HL-60 (cell line): ENCODE measurements at regions not wholly inside any gene's neighbourhood (a gene's known extent, or its start where the extent isn't known, plus 50 kb on each side); places are given as distances from the start of the nearest gene placed in this dataset.
A peak's percentile ranks its signal among the peaks of the same experiment; 100 is the strongest.
"Not testable (repeated sequence)": the region's sequence is repeated elsewhere in the genome, so short reads cannot be mapped to it uniquely, and the experiment has no call there.

Experiments used
- DNase-seq, 2 experiments: peaks; one replicate each; pipeline ENCODE4 v3.0.0-alpha.2; 2010 to 2020; ENCODE audit warnings: low read depth in 1 of 2, low spot score in 1 of 2
- H3K27ac ChIP-seq: fragments of 250-450 bp; sonication (Bioruptor Pico); replicated peaks from 2 replicates; pipeline ENCODE4 v1.5.1; 2020; ENCODE audit warnings: mild to moderate bottlenecking, moderate library complexity
- H3K27me3 ChIP-seq: fragments of 250-450 bp; sonication (Bioruptor Pico); 2 replicates; pipeline ENCODE4 v1.5.1; 2021; ENCODE audit warnings: mild to moderate bottlenecking, moderate library complexity; ENCODE audit not compliant: insufficient read depth, poor library complexity, severe bottlenecking
- H3K4me3 ChIP-seq: replicated peaks from 2 replicates; pipeline ENCODE4 v1.5.1; 2011; ENCODE audit warnings: mild to moderate bottlenecking, control low read depth, low read length; ENCODE audit not compliant: insufficient read depth
- CTCF ChIP-seq: IDR thresholded peaks from one replicate; pipeline ENCODE4 v1.5.1; 2011; ENCODE audit warnings: low read length, control low read depth, inconsistent platforms; ENCODE audit not compliant: insufficient read depth
- GABPA ChIP-seq: IDR thresholded peaks from 2 replicates; pipeline ENCODE4 v1.6.1; 2012; ENCODE audit warnings: low read depth
- POLR2AphosphoS5 ChIP-seq: IDR thresholded peaks from 2 replicates; pipeline ENCODE4 v1.6.1; 2012; ENCODE audit warnings: low read depth
- REST ChIP-seq: IDR thresholded peaks from 2 replicates; pipeline ENCODE4 v1.6.1; 2012; ENCODE audit warnings: low read depth; ENCODE audit not compliant: insufficient replicate concordance
- SPI1 ChIP-seq: IDR thresholded peaks from 2 replicates; pipeline ENCODE4 v1.6.1; 2012; ENCODE audit warnings: low read depth, mild to moderate bottlenecking, borderline replicate concordance

- not testable (repeated sequence) for H3K27ac ChIP-seq, DNase-seq, H3K4me3 ChIP-seq, H3K27me3 ChIP-seq
These were observed 55.9 kb upstream of the ACSM6 start for GRCh38 chr10:95137990-95138625.

GRCh38 chr10:95134490-95134889 lies 59.5 kb upstream of the ACSM6 start:
- no peak for DNase-seq
- no peak overlapping the region for H3K4me3 ChIP-seq

GRCh38 chr10:95133997-95134396 lies 60.0 kb upstream of the ACSM6 start:
- no peak for DNase-seq
- Histone ChIP-seq H3K27ac (no peak overlapping the region), H3K4me3 (no peak overlapping the region), H3K27me3 (no peaks in the 10 kb centered on the region)
- no peak for TF ChIP-seq POLR2AphosphoS5
- no peak for TF ChIP-seq GABPA
- no peak for TF ChIP-seq SPI1
- TF ChIP-seq REST: no peak
- no peak for TF ChIP-seq CTCF

More at GRCh38 chr10:95134490-95134889, 59.5 kb upstream of the ACSM6 start:
- no peak overlapping the region for H3K27ac ChIP-seq
- TF ChIP-seq REST: no peak
- no peak for TF ChIP-seq POLR2AphosphoS5
- TF ChIP-seq CTCF: no peak
- no peak for TF ChIP-seq GABPA
- no peak for TF ChIP-seq SPI1
- H3K27me3 ChIP-seq: no peaks in the 10 kb centered on the region

- TF ChIP-seq SPI1: no peak
- TF ChIP-seq CTCF: peak; percentile 63
- H3K27me3 ChIP-seq: no peaks in the 10 kb centered on the region
- peak; percentile 51 to 79 for DNase-seq
- no peak overlapping the region for H3K4me3 ChIP-seq
- no peak overlapping the region for H3K27ac ChIP-seq
These were observed 60.9 kb upstream of the ACSM6 start for GRCh38 chr10:95133016-95133752.

- H3K4me3 ChIP-seq, DNase-seq, H3K27me3 ChIP-seq, H3K27ac ChIP-seq: not testable (repeated sequence)
These were observed 61.1 kb upstream of the CYP2C8 start for GRCh38 chr10:95130429-95130828.
